T47D (cell line): ENCODE measurements at regions not wholly inside any gene's neighbourhood (a gene's known extent, or its start where the extent isn't known, plus 50 kb on each side); places are given as distances from the start of the nearest gene placed in this dataset.

Experiments
- DNase-seq, 2 experiments: peaks; one replicate each; pipeline versions ENCODE4 v3.0.0 to v3.0.0-alpha.2; 2011 to 2012; ENCODE audit warnings: low read depth in 1 of 2, low spot score in 1 of 2
- JUND ChIP-seq: IDR thresholded peaks from 2 replicates; pipeline ENCODE4 v1.6.1; 2012; ENCODE audit warnings: low read depth
- in situ Hi-C: cut with HindIII; loops from 2 replicates; pipeline ENCODE4 v1.10.0; 2016; ENCODE audit warnings: low sequenced_read_pairs, low pct_unique_long_range_greater_than_20kb

GRCh38 chr2:17337507-17337906, 180.7 kb downstream of the RAD51AP2 start:
- DNase-seq = no peak
- in situ Hi-C loops = no loop called here

GRCh38 chr2:17336458-17336857, 181.8 kb downstream of the RAD51AP2 start:
- in situ Hi-C loops = no loop called here
- DNase-seq = no peak
- TF ChIP-seq JUND = no peak

More at GRCh38 chr2:17337507-17337906, 180.7 kb downstream of the RAD51AP2 start:
- no peak for TF ChIP-seq JUND

GRCh38 chr2:17334300-17334699, 183.9 kb downstream of the RAD51AP2 start:
- in situ Hi-C loops = no loop called here
- TF ChIP-seq JUND = no peak
- DNase-seq = no peak

- no peak for DNase-seq
- in situ Hi-C loops = no loop called here
- TF ChIP-seq JUND = no peak
Measured at GRCh38 chr2:17331636-17332035, 186.6 kb downstream of the RAD51AP2 start.

GRCh38 chr2:17328161-17328560, 190.1 kb downstream of the RAD51AP2 start:
- no peak for DNase-seq
- no peak for TF ChIP-seq JUND
- in situ Hi-C loops = no loop called here

GRCh38 chr2:17327649-17328048, 190.6 kb downstream of the RAD51AP2 start:
- no peak for TF ChIP-seq JUND
- in situ Hi-C loops = no loop called here
- no peak for DNase-seq

- TF ChIP-seq JUND = no peak
- in situ Hi-C loops = no loop called here
- no peak for DNase-seq
Measured at GRCh38 chr2:17326717-17327116, 191.5 kb downstream of the RAD51AP2 start.

- DNase-seq = no peak
- TF ChIP-seq JUND = no peak
- in situ Hi-C loops = no loop called here
Measured at GRCh38 chr2:17323697-17324096, 194.5 kb downstream of the RAD51AP2 start.

GRCh38 chr2:17322461-17322860, 195.8 kb downstream of the RAD51AP2 start:
- no peak for TF ChIP-seq JUND
- in situ Hi-C loops = no loop called here
- DNase-seq = no peak

- in situ Hi-C loops = no loop called here
- no peak for DNase-seq
- no peak for TF ChIP-seq JUND
Measured at GRCh38 chr2:17319090-17319489, 199.2 kb downstream of the RAD51AP2 start.

GRCh38 chr2:17318013-17318412, 200.2 kb downstream of the RAD51AP2 start:
- TF ChIP-seq JUND = no peak
- DNase-seq = no peak
- in situ Hi-C loops = no loop called here

GRCh38 chr2:17317439-17317976, 200.7 kb downstream of the RAD51AP2 start:
- in situ Hi-C loops = no loop called here
- no peak for TF ChIP-seq JUND
- no peak for DNase-seq

GRCh38 chr2:17313261-17313660, 205.0 kb downstream of the RAD51AP2 start:
- TF ChIP-seq JUND = no peak
- in situ Hi-C loops = no loop called here

GRCh38 chr2:17311771-17312511, 206.3 kb downstream of the RAD51AP2 start:
- in situ Hi-C loops = no loop called here

More at GRCh38 chr2:17313261-17313660, 205.0 kb downstream of the RAD51AP2 start:
- no peak for DNase-seq

More at GRCh38 chr2:17311771-17312511, 206.3 kb downstream of the RAD51AP2 start:
- no peak for TF ChIP-seq JUND
- no peak for DNase-seq
